AG04450 (cell line): ENCODE measurements at regions not wholly inside any gene's neighbourhood (a gene's known extent, or its start where the extent isn't known, plus 50 kb on each side); places are given as distances from the start of the nearest gene placed in this dataset.
A peak's percentile ranks its signal among the peaks of the same experiment; 100 is the strongest.

Source experiments
- CTCF ChIA-PET: fragments of 300-600, 350-600 bp; formaldehyde crosslinking; extraction: SDS; loops from one replicate; lab custom pipeline; 2022; ENCODE audit warnings: antibody characterized with exemption, inconsistent platforms; lab: Charles Lee
- POLR2A ChIA-PET: fragments of 350-600 bp; formaldehyde crosslinking; extraction: SDS; loops from one replicate; lab custom pipeline; 2021; ENCODE audit warnings: antibody characterized with exemption, inconsistent platforms; lab: Yijun Ruan, JAX
- DNase-seq: peaks from one replicate; pipeline ENCODE4 v3.0.0-alpha.2; 2011; ENCODE audit warnings: low read depth, low spot score
- H3K27ac ChIP-seq: one replicate; pipeline ENCODE4 v1.5.1; 2012; ENCODE audit warnings: low read depth, low read length, control low read depth
- H3K27me3 ChIP-seq: one replicate; pipeline ENCODE4 v1.6.0; 2012; ENCODE audit warnings: low read length; ENCODE audit not compliant: control insufficient read depth, insufficient read depth
- H3K4me3 ChIP-seq: 2 replicates; pipeline ENCODE4 v1.5.1; 2011; ENCODE audit warnings: mild to moderate bottlenecking, low read depth, low read length, control low read depth
- H3K9me3 ChIP-seq: 2 replicates; pipeline ENCODE4 v1.5.1; 2012; ENCODE audit warnings: low read length; ENCODE audit not compliant: control insufficient read depth, insufficient read depth
- TF ChIP-seq, protein P1 (sequence below): IDR thresholded peaks from 2 replicates; pipeline ENCODE4 v1.5.1; 2011; ENCODE audit warnings: low read depth, low read length, control low read depth, inconsistent platforms

DNA sequence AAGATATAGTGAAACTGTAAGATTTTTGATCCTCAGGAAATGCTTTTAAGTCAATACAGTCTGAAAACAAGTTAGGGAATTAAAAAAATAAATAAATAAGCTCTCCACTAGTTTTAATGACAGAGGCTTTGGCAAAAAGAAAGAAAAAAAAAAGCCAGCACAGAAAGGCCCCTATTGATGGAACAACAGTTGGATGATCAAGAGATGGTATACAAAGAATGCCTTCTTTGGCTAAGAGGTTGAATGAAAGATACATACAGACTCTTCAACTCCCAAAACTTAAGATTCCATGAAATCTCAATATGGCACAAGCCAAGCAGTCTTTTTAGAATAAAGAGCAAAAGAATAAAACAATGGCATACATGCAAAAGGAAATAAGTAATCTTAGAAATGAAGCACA, 64.0 kb upstream of the GALNT5 start:
- H3K9me3 ChIP-seq, result no peaks in the 10 kb centered on the region
- H3K27ac ChIP-seq, result no peak overlapping the region
- TF ChIP-seq, protein P1, sequence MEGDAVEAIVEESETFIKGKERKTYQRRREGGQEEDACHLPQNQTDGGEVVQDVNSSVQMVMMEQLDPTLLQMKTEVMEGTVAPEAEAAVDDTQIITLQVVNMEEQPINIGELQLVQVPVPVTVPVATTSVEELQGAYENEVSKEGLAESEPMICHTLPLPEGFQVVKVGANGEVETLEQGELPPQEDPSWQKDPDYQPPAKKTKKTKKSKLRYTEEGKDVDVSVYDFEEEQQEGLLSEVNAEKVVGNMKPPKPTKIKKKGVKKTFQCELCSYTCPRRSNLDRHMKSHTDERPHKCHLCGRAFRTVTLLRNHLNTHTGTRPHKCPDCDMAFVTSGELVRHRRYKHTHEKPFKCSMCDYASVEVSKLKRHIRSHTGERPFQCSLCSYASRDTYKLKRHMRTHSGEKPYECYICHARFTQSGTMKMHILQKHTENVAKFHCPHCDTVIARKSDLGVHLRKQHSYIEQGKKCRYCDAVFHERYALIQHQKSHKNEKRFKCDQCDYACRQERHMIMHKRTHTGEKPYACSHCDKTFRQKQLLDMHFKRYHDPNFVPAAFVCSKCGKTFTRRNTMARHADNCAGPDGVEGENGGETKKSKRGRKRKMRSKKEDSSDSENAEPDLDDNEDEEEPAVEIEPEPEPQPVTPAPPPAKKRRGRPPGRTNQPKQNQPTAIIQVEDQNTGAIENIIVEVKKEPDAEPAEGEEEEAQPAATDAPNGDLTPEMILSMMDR, result no peak
- ChIA-PET CTCF (interaction anchor here (0.6 to 3.2 kb wide), 68 partner anchors 8 to 1825 kb away, joined by 3 to 34 read pairs (median 4); partner anchors contain the start of genes ERMN and GALNT5), POLR2A (interaction anchor here (0.5 to 0.9 kb wide), 2 partner anchors 67 to 137 kb away, joined by 3 to 4 read pairs; no protein-coding TSS in a partner anchor)
- no peaks in the 10 kb centered on the region for H3K27me3 ChIP-seq
- DNase-seq, result no peak
- H3K4me3 ChIP-seq, result no peak overlapping the region

DNA sequence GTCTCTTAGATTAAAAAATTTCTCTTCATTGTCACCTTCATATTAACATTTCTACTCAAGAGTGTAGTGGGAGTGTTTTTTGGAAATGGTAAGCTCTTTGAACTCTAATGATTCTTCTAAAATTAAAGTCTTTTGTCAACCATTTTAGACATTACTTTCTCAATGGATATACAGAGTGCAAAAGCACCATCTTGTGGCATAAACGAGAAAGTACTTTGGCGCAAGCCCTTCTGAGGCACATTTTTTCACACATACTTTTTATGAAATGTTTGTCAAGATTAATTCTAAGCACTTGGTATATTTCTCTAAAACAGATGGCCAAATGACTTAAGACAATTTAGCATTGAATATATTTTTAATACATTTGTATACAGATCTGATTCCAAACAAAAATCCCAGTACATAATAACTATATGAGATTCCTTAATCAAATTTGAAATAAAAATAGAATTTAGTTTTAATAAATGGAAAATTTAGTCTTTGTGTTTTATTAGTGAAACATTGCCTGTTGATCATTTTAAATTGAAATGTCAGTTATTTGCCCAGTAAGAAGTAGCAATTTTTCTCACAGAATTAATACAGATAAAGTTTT, 63.3 kb upstream of the GALNT5 start:
- Histone ChIP-seq H3K27ac (no peak overlapping the region), H3K4me3 (no peak overlapping the region), H3K27me3 (no peaks in the 10 kb centered on the region), H3K9me3 (no peaks in the 10 kb centered on the region)
- no peak for DNase-seq
- ChIA-PET CTCF (interaction anchor here (0.6 to 3.2 kb wide), 62 partner anchors 9 to 1826 kb away, joined by 3 to 34 read pairs (median 4); partner anchors contain the start of gene GALNT5), POLR2A (interaction anchor here (0.9 kb wide), 1 partner anchor 138 kb away, joined by 4 read pairs; no protein-coding TSS in a partner anchor)
- TF ChIP-seq, protein P1, result peak; percentile 75

DNA sequence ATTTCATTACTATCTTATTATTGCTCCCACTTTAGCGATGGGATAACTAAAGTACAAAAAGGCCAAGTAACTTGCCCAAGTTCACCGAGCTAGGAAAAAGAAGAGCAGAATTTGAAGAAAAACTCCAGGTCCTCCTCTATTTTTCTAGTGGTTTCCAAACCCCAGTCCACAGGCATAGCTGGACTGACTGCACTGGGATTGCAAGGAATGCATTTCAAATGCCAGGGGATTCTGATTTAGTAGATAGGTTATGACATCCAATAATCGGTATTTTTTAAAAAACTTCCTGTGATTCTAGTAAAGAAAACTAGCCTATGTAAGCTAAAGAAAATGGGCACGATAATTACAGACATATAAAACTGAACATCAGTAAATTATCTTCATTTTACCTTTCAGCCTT, 62.7 kb upstream of the GALNT5 start:
- Histone ChIP-seq H3K27me3 (no peaks in the 10 kb centered on the region), H3K4me3 (no peak overlapping the region), H3K27ac (no peak overlapping the region), H3K9me3 (no peaks in the 10 kb centered on the region)
- ChIA-PET POLR2A (no interaction called here), CTCF (interaction anchor here (0.7 to 3.2 kb wide), 12 partner anchors 11 to 1827 kb away, joined by 3 to 28 read pairs (median 6); no protein-coding TSS in a partner anchor)
- TF ChIP-seq, protein P1, result no peak
- DNase-seq, result no peak

DNA sequence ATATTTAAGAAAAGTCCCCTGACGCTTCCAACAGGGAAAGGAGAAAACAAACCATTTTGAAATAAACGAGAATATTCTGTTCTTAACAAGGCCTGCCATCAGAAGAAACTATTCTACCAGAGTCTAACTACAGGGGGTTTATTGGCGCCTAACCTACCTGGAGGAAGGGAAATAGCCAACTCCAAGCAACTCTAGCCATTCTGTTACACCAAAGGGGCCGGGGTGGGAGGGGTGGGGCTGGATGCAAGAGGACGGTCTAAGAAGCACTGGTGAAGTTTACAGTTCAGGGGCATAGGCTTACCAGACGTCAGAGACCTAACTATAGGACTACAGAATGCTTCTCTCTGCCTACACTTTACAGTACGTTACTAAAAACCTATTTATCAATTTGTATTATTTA, 60.5 kb upstream of the GALNT5 start:
- CTCF ChIA-PET, result no interaction called here

DNA sequence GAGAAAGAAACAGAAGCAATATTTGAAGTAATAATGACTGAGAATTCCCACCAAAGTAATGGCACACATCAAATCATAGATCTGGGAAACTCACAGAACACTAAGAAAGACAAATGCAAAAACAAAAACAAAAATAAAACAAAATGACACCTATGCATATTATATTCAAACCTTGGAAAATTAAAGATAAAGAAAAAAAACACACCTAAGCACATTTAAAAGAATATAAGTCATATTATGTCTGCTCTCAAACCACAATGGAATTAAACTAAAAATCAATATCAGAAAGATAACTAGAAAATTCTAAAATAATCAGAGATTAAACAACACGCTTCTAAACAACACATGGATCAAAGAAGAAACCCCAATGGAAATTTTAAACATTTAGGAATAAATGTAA, 59.7 kb upstream of the GALNT5 start:
- Histone ChIP-seq H3K27me3 (no peaks in the 10 kb centered on the region), H3K9me3 (no peaks in the 10 kb centered on the region), H3K4me3 (no peak overlapping the region), H3K27ac (no peak overlapping the region)
- ChIA-PET CTCF (no interaction called here), POLR2A (no interaction called here)
- TF ChIP-seq, protein P1, result no peak
- no peak for DNase-seq

More for the DNA sequence above, 60.5 kb upstream of the GALNT5 start:
- DNase-seq, result no peak
- H3K4me3 ChIP-seq, result no peak overlapping the region
- POLR2A ChIA-PET, result no interaction called here
- no peaks in the 10 kb centered on the region for H3K9me3 ChIP-seq
- H3K27me3 ChIP-seq, result no peaks in the 10 kb centered on the region
- TF ChIP-seq, protein P1, result no peak
- no peak overlapping the region for H3K27ac ChIP-seq
